GM12875 (cell line): ENCODE measurements at regions not wholly inside any gene's neighbourhood (a gene's known extent, or its start where the extent isn't known, plus 50 kb on each side); places are given as distances from the start of the nearest gene placed in this dataset.

ENCODE experiments used
- H3K4me3 ChIP-seq: one replicate; pipeline ENCODE4 v1.5.1; 2011; ENCODE audit warnings: low read depth, low read length, control low read depth
- TF ChIP-seq, protein P1 (sequence below): IDR thresholded peaks from 2 replicates; pipeline ENCODE4 v1.5.1; 2011; ENCODE audit warnings: low read depth, mild to moderate bottlenecking, control low read depth, inconsistent platforms, low read length, moderate library complexity, borderline replicate concordance; ENCODE audit not compliant: insufficient read depth

DNA sequence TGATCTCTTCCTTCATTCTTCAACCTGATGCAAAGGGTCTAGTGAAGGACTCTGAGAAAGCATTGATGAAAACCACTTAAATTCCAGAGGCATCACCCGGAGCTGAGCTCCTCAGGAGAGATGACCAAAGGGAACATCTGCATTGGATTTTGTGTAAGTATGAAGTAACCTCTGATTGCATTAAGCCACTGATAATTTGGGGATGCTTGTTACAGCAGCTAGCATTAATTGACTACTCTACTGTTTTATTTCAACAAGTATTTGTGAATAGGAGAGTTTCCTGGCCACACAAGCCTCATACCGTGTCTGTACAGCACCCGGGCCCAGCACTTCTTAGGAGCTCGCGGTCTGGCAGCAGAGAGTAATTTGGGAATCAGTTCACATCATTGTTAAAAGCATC lies 250.7 kb upstream of the POU3F1 start:
- no peak overlapping the region for H3K4me3 ChIP-seq
- TF ChIP-seq, protein P1, sequence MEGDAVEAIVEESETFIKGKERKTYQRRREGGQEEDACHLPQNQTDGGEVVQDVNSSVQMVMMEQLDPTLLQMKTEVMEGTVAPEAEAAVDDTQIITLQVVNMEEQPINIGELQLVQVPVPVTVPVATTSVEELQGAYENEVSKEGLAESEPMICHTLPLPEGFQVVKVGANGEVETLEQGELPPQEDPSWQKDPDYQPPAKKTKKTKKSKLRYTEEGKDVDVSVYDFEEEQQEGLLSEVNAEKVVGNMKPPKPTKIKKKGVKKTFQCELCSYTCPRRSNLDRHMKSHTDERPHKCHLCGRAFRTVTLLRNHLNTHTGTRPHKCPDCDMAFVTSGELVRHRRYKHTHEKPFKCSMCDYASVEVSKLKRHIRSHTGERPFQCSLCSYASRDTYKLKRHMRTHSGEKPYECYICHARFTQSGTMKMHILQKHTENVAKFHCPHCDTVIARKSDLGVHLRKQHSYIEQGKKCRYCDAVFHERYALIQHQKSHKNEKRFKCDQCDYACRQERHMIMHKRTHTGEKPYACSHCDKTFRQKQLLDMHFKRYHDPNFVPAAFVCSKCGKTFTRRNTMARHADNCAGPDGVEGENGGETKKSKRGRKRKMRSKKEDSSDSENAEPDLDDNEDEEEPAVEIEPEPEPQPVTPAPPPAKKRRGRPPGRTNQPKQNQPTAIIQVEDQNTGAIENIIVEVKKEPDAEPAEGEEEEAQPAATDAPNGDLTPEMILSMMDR = no peak

DNA sequence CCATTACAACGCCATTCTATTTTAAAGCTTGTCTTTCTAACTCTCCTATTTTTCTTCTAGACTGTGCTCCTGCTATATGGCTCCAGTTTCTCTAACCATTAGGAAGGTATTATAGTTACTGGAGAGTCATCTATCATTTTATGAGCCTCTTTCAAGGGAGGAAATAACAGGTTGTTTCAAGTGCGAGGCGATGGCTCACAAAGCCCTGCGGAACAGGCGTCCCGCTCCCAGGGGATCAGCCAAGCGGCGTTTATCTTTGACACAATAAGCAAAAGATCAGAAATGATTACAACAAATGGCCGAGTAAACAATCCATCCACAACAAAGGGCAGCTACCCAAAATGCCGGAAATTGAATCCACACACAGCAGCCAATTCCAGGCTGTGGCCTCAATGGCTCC lies 249.5 kb upstream of the POU3F1 start:
- TF ChIP-seq, protein P1 = no peak
- H3K4me3 ChIP-seq = no peak overlapping the region

DNA sequence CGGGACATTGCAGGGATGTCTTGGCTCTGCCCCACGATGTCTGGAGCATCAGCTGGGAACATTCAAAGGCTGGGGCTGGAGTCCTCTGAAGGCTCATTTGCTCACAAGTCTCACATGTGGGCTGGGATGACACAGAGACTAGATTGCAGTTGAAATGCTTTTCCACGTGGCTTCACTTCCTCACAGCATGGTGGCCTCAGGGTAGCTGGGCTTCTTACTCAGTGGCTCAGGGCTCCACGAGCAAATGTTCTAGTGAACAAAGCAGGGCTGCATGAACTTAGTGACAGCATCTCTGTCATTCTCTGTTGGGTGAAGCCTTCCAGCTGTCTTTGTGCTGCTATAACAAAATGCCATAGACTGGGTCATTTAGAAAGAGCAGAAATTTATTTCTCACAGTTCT lies 247.0 kb upstream of the POU3F1 start:
- TF ChIP-seq, protein P1 = no peak
- H3K4me3 ChIP-seq = no peak overlapping the region

DNA sequence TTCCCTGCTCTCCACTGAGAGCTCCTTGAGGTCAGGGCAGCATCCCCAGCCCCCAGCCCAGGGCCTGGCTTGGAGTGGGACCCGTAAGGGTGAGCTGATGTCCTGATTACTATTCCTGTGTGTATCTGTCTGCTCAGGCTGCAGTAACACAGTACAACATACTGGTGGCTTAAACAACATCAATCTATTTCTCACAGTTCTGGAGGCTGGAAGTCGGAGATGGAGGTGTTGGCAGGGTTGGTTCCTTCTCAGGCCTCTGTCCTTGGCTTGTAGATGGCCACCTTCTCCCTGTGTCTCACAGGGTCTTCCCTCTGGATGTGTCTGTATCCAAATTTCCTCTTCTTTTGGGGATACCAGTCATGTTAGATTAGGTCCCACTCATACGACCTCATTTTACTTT lies 246.4 kb upstream of the POU3F1 start:
- TF ChIP-seq, protein P1 = no peak
- no peak overlapping the region for H3K4me3 ChIP-seq

DNA sequence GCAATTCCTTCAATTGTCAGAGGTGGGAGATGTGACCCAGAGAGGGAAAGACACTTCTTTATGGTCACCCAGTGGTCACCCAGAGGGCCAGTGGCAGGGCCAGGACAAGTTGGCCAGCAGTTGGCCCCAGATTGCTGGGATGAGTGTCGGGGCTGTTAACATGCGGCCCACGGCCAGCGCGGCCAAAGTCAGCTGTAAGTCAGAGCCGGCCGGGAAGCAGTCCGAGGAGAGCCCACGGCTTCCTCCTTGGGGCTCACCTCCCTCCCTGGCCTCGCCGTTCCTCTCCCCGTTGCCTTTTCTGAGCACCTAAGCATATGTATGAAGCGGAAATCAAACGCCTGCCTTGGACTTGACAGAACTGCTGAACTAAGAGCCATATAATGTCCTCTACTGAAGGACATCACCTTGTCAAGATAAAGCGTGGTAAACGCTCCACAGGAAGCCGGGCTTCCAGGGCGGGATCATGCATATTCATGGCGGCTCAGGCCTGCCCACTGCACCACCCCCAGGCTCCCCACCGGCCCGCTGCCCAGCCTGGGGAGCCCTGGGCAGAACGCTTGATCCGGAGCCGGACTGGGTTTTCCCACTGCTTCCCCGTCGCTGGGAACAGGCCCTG lies 245.4 kb upstream of the POU3F1 start:
- TF ChIP-seq, protein P1 = no peak
- H3K4me3 ChIP-seq = no peak overlapping the region

DNA sequence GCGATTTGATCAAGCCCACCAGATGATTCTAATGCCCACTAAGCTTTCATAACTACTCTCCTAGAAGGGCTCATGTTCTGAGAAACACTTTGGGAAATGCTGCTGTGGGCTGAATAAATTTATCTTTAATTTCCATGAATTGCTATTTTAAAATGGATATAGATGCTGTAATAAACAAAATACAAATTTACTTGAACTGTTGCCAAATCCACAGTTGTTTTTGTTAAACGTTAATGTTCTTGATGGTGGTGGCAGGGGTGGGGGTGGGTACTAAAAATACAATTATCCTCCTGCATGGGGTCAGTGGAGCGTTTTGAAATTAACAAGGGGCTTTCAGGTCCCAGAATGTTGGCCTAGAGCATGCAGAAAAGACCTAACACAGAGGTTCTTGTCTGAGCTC lies 244.7 kb upstream of the POU3F1 start:
- TF ChIP-seq, protein P1 = no peak
- H3K4me3 ChIP-seq = no peak overlapping the region

DNA sequence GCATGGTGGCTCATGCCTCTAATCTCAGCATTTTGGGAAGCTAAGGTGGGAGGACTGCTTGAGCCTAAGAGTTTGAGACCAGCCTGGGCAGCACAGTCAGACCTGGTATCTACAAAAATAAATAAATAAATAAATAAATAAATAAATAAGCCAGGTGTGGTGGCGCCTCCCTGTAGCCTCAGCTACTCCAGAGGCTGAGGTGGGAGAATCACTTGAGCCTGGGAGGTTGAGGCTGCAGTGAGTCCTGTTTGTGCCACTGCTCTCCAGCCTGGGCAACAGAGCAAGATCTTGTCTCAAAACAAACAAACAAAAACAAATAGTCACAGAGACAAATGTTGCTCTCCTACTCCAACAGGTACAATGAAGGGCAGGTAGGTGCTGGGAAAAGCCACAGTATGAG lies 242.4 kb upstream of the POU3F1 start:
- TF ChIP-seq, protein P1 = no peak
- no peak overlapping the region for H3K4me3 ChIP-seq
